ENCODE measurements at regions not wholly inside any gene's neighbourhood (a gene's known extent, or its start where the extent isn't known, plus 50 kb on each side); places are given as distances from the start of the nearest gene placed in this dataset.

DNA sequence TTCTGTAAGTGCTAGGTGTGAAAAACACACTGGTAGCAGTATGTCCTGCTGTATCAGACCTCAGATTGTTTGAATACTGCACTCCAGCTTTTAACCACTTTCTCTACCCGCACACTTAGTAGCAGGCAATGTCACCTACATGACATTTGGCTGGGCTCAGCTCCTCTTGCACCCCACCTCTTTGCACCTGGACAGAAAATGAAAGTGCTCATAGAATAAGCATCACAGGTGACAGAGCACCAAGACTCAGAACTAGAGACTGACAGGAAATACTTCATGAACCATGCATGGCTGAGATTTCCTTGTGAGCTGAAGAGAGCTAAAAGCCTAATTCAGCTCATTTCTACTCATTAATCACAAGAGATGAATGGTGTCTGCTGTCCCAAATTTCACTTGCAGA lies 1014.2 kb upstream of the CDH8 start:
- no peak overlapping the region for H3K4me2 ChIP-seq (ENCODE audit: control insufficient read depth, extremely low read depth, insufficient read depth, low read depth, low read length)
- H3K27me3 ChIP-seq (ENCODE audit: control insufficient read depth, extremely low read depth, insufficient read depth, low read length), result no peaks in the 10 kb centered on the region
- H4K20me1 ChIP-seq (ENCODE audit: control insufficient read depth, extremely low read depth, insufficient read depth, low read length), result no peaks in the 10 kb centered on the region
- TF ChIP-seq, protein P1, sequence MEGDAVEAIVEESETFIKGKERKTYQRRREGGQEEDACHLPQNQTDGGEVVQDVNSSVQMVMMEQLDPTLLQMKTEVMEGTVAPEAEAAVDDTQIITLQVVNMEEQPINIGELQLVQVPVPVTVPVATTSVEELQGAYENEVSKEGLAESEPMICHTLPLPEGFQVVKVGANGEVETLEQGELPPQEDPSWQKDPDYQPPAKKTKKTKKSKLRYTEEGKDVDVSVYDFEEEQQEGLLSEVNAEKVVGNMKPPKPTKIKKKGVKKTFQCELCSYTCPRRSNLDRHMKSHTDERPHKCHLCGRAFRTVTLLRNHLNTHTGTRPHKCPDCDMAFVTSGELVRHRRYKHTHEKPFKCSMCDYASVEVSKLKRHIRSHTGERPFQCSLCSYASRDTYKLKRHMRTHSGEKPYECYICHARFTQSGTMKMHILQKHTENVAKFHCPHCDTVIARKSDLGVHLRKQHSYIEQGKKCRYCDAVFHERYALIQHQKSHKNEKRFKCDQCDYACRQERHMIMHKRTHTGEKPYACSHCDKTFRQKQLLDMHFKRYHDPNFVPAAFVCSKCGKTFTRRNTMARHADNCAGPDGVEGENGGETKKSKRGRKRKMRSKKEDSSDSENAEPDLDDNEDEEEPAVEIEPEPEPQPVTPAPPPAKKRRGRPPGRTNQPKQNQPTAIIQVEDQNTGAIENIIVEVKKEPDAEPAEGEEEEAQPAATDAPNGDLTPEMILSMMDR (optimal IDR thresholded peaks at IDR 0.05 in 1 of 3, IDR thresholded peaks at IDR 0.05 in 1 of 3, conservative IDR thresholded peaks at IDR 0.05 in 1 of 3; ENCODE audit: extremely low read depth in 1 of 3, insufficient read depth in 2 of 3, low read length in 3 of 3), result no peak
- no peak for TF ChIP-seq EZH2 (IDR thresholded peaks at IDR 0.05; ENCODE audit: low read length)
- H3K9me3 ChIP-seq (ENCODE audit: control insufficient read depth, low read depth, low read length), result no peaks in the 10 kb centered on the region
- no peaks in the 10 kb centered on the region for H3K4me1 ChIP-seq (ENCODE audit: control insufficient read depth, extremely low read depth, insufficient read depth, low read length)
- H3K27ac ChIP-seq (ENCODE audit: control insufficient read depth, insufficient read depth, low read length), result no peak overlapping the region
- H3K9ac ChIP-seq (ENCODE audit: control insufficient read depth, extremely low read depth, insufficient read depth, low read length), result no peak overlapping the region
- H3K9me1 ChIP-seq (ENCODE audit: control insufficient read depth, extremely low read depth, insufficient read depth, low read length), result no peaks in the 10 kb centered on the region
- FAIRE-seq (no peak), DNase-seq (ENCODE audit: low read depth, low spot score) (no peak)
- H3K79me2 ChIP-seq (ENCODE audit: control insufficient read depth, insufficient read depth, low read length), result no peaks in the 10 kb centered on the region
- dilution Hi-C loops (cut with MboI; ENCODE audit: extremely low pct_ligation_motif_present, low sequenced_read_pairs), result no loop called here
- no peak overlapping the region for H3K4me3 ChIP-seq (ENCODE audit: control insufficient read depth in 2 of 3, extremely low read depth in 1 of 3, insufficient read depth in 2 of 3, low read depth in 1 of 3, low read length in 3 of 3)
- H3K36me3 ChIP-seq (ENCODE audit: control insufficient read depth in 2 of 2, extremely low read depth in 1 of 2, insufficient read depth in 2 of 2, low read length in 2 of 2), result no peaks in the 10 kb centered on the region
- H2AFZ ChIP-seq (ENCODE audit: control insufficient read depth, low read length), result no peak overlapping the region

GRCh38 chr16:63038397-63039106 lies 1002.3 kb upstream of the CDH8 start:
- Histone ChIP-seq H3K4me1 (ENCODE audit: control insufficient read depth, extremely low read depth, insufficient read depth, low read length) (no peaks in the 10 kb centered on the region), H3K9me3 (ENCODE audit: control insufficient read depth, low read depth, low read length) (no peaks in the 10 kb centered on the region), H2AFZ (ENCODE audit: control insufficient read depth, low read length) (no peak overlapping the region), H3K9ac (ENCODE audit: control insufficient read depth, extremely low read depth, insufficient read depth, low read length) (no peak overlapping the region), H3K27ac (ENCODE audit: control insufficient read depth, insufficient read depth, low read length) (no peak overlapping the region), H4K20me1 (ENCODE audit: control insufficient read depth, extremely low read depth, insufficient read depth, low read length) (no peaks in the 10 kb centered on the region), H3K9me1 (ENCODE audit: control insufficient read depth, extremely low read depth, insufficient read depth, low read length) (no peaks in the 10 kb centered on the region), H3K36me3 (ENCODE audit: control insufficient read depth in 2 of 2, extremely low read depth in 1 of 2, insufficient read depth in 2 of 2, low read length in 2 of 2) (no peaks in the 10 kb centered on the region), H3K27me3 (ENCODE audit: control insufficient read depth, extremely low read depth, insufficient read depth, low read length) (no peaks in the 10 kb centered on the region), H3K4me3 (ENCODE audit: control insufficient read depth in 2 of 3, extremely low read depth in 1 of 3, insufficient read depth in 2 of 3, low read depth in 1 of 3, low read length in 3 of 3) (no peak overlapping the region), H3K4me2 (ENCODE audit: control insufficient read depth, extremely low read depth, insufficient read depth, low read depth, low read length) (no peak overlapping the region), H3K79me2 (ENCODE audit: control insufficient read depth, insufficient read depth, low read length) (no peaks in the 10 kb centered on the region)
- DNase-seq (ENCODE audit: low read depth, low spot score) (no peak), FAIRE-seq (no peak)
- no peak for TF ChIP-seq EZH2 (IDR thresholded peaks at IDR 0.05; ENCODE audit: low read length)
- dilution Hi-C loops (cut with MboI; ENCODE audit: extremely low pct_ligation_motif_present, low sequenced_read_pairs), result no loop called here

All from keratinocyte (primary cell).